LNCaP clone FGC (cell line): ENCODE measurements at regions not wholly inside any gene's neighbourhood (a gene's known extent, or its start where the extent isn't known, plus 50 kb on each side); places are given as distances from the start of the nearest gene placed in this dataset.
A peak's percentile ranks its signal among the peaks of the same experiment; 100 is the strongest.

ENCODE experiments used
- DNase-seq: peaks from one replicate; pipeline ENCODE4 v3.0.0-alpha.2; 2011; ENCODE audit warnings: low read depth
- H3K4me3 ChIP-seq: 2 replicates; pipeline ENCODE4 v1.5.1; 2011; ENCODE audit warnings: mild to moderate bottlenecking, low read depth, low read length, control low read depth
- TF ChIP-seq, protein P1 (sequence below): IDR thresholded peaks from 2 replicates; pipeline ENCODE4 v1.5.1; 2012; ENCODE audit warnings: mild to moderate bottlenecking; ENCODE audit not compliant: control insufficient read depth, insufficient read depth; ENCODE audit errors: extremely low read depth

DNA sequence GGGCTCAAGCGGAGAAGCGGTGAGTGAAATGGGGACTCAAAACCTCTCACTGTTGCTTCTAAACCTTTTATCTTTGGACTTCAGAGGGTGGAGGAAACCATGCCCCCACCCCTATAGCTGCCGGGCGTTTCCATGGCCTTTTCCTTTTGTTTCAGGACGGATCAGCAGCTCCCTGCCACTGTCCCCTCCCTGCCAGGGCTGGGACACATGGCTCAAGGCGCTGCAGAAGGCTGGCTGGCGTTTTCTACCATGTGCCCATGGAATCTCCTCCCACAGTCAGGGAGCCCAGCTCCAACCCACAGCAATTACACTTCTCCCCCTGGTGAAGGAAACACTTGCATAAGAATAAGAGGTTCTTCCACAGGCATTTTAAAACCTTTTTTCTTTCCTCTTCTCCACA lies 812.7 kb downstream of the PLA2G4A start:
- no peak overlapping the region for H3K4me3 ChIP-seq
- TF ChIP-seq, protein P1, sequence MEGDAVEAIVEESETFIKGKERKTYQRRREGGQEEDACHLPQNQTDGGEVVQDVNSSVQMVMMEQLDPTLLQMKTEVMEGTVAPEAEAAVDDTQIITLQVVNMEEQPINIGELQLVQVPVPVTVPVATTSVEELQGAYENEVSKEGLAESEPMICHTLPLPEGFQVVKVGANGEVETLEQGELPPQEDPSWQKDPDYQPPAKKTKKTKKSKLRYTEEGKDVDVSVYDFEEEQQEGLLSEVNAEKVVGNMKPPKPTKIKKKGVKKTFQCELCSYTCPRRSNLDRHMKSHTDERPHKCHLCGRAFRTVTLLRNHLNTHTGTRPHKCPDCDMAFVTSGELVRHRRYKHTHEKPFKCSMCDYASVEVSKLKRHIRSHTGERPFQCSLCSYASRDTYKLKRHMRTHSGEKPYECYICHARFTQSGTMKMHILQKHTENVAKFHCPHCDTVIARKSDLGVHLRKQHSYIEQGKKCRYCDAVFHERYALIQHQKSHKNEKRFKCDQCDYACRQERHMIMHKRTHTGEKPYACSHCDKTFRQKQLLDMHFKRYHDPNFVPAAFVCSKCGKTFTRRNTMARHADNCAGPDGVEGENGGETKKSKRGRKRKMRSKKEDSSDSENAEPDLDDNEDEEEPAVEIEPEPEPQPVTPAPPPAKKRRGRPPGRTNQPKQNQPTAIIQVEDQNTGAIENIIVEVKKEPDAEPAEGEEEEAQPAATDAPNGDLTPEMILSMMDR, result no peak

DNA sequence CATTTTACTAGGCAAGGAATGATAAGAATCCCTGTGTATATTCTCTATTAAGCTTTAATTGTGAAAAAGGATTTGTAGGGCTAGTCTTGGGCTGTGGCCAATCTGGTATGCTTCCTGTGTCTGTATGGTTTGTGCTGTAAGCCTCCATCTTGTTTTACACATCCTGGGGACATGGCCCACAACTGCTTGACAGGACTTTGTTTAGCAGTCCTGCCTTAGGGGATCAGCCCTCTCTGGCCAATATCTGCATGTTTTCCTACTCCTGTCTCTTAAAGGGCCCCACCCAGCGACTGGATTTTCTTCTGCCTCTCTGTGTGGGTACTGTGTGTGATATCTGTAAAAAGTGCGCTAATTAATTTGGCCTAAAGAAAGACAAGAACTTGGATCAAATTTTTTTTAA lies 813.2 kb downstream of the PLA2G4A start:
- TF ChIP-seq, protein P1, result no peak
- DNase-seq, result no peak
- H3K4me3 ChIP-seq, result no peak overlapping the region

More for the DNA sequence above, 812.7 kb downstream of the PLA2G4A start:
- DNase-seq, result no peak

DNA sequence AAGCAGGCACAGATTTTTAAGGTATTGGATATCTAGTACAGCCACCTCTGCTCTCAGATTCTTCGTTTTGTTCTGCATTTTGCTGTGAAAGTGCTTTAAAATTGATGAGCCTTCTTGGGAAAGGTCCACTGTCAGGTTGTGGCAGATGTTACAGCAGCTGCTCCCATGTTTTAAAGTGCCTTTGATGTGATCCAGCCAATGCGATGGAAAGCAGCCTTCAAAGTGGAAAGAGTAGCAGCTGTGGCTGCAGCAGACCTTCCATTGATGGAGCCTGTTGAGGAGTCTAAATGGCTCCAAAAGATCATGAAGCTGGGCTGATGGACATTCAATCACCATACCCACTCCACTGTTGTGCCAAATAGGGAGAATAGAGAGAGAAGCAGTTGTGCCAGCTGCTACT lies 816.9 kb downstream of the PLA2G4A start:
- TF ChIP-seq, protein P1, result no peak
- DNase-seq, result no peak
- H3K4me3 ChIP-seq, result no peak overlapping the region

DNA sequence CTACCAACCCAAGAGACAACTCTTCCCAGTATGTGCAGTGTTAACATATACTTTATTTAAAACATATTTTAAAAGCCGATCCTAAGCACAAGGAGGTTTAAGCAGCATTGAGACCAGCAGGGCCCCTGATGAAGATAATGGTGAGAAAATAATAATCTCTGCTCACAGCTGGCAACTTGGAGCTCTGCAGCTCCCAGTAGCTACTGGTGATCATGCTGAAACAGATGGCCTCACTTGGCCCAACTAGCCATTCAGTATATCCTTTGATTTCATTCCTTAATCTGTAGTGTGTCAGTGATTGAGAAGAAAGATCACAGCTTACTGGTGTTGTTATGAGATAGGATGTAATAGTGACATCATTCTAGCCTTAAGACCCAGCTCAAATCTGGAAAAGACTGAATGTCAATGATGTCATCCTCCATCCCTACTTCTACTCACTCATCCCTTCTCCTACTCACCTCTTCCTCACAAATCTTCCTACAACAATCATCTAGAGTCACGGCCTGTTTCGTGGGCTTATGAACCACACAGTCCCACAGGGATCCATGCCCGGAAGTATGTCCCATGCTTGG lies 817.9 kb downstream of the PLA2G4A start:
- no peak for DNase-seq
- no peak overlapping the region for H3K4me3 ChIP-seq

DNA sequence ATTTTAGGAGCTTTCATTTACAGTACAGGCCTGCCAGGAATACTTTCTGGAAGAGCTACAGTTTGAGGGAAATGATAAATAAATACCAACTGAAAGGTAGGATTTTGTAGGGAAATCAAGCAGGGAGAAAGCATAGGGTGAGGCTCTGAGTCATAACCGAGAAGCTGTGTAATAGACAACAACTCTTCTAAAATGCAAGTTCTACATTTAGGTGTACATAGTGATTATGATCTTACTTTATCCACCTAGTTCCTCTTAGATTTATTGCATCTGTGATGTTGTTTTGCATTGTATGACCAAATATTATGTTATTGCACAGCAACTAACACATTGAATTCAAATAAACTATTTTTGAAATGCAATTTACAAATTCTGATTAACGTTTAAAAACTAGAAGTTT lies 819.3 kb downstream of the PLA2G4A start:
- TF ChIP-seq, protein P1, result no peak
- peak; percentile 51 for DNase-seq
- no peak overlapping the region for H3K4me3 ChIP-seq

More for the DNA sequence above, 817.9 kb downstream of the PLA2G4A start:
- TF ChIP-seq, protein P1, result no peak

DNA sequence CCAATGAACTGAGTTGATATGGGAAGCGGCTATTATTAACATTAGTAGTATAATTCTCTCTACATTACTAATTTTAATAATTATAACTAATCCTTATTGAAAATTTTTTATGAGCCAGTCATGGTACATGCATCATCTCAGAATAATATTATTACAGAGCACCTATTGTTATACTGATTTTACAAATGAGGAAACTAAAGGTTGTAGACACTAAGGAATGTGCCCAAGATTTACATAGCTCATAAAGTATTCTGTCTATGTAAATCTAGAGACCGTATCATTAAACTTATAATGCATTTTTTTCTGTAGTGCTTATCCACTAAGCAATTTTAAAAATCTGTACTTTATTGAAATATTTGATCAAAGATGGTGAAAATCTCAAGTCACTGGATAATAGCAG lies 825.9 kb downstream of the PLA2G4A start:
- no peak overlapping the region for H3K4me3 ChIP-seq
- no peak for DNase-seq
- TF ChIP-seq, protein P1, result no peak

DNA sequence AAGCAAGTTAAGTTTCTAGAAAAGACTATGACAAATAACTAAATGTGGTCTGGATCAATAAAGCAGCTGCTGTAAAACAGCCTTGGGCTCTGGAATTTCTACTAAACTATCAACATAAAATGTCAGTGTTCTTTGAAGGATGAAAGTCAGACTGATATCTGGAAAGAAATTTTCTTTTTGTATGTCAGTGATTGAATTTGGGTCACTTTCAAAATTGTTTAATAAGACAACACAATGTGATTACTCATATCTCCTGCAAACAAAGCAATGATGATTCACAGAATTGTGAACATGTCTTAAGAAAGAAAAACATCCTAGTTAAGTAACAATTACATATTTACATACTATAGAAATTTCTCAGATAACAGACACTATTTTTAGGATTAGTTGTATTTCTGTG lies 826.4 kb downstream of the PLA2G4A start:
- DNase-seq, result no peak
- no peak overlapping the region for H3K4me3 ChIP-seq
- TF ChIP-seq, protein P1, result no peak
